Mesothelial cell of epicardium (in vitro differentiated cells): ENCODE measurements at regions not wholly inside any gene's neighbourhood (a gene's known extent, or its start where the extent isn't known, plus 50 kb on each side); places are given as distances from the start of the nearest gene placed in this dataset.
"Not testable (repeated sequence)": the region's sequence is repeated elsewhere in the genome, so short reads cannot be mapped to it uniquely, and the experiment has no call there.

ENCODE experiments used
- DNase-seq, 2 experiments: peaks; one replicate each; pipeline ENCODE4 v3.0.0; 2021; ENCODE audit warnings: low spot score in 2 of 2; ENCODE audit not compliant: unreplicated experiment in 2 of 2
- H3K27ac Mint-ChIP-seq: 2 replicates; pipeline ENCODE4 v1.8.0; 2021; ENCODE audit warnings: mixed read lengths
- H3K27me3 Mint-ChIP-seq: 2 replicates; pipeline ENCODE4 v1.8.0; 2021; ENCODE audit warnings: low read depth, mixed read lengths
- H3K36me3 Mint-ChIP-seq: 2 replicates; pipeline ENCODE4 v1.8.0; 2021; ENCODE audit warnings: mixed read lengths
- H3K4me1 Mint-ChIP-seq: 2 replicates; pipeline ENCODE4 v1.8.0; 2021; ENCODE audit warnings: mixed read lengths
- H3K4me3 Mint-ChIP-seq: 2 replicates; pipeline ENCODE4 v1.8.0; 2021; ENCODE audit warnings: mild to moderate bottlenecking, moderate library complexity, mixed read lengths
- H3K9me3 Mint-ChIP-seq: 2 replicates; pipeline ENCODE4 v1.8.0; 2021; ENCODE audit warnings: mixed read lengths
- TF ChIP-seq, protein P1 (sequence below): fragments of 200-600 bp; sonication (generic); IDR thresholded peaks from one replicate; pipeline ENCODE4 v1.5.0; 2021; ENCODE audit warnings: antibody characterized with exemption; ENCODE audit not compliant: unreplicated experiment

DNA sequence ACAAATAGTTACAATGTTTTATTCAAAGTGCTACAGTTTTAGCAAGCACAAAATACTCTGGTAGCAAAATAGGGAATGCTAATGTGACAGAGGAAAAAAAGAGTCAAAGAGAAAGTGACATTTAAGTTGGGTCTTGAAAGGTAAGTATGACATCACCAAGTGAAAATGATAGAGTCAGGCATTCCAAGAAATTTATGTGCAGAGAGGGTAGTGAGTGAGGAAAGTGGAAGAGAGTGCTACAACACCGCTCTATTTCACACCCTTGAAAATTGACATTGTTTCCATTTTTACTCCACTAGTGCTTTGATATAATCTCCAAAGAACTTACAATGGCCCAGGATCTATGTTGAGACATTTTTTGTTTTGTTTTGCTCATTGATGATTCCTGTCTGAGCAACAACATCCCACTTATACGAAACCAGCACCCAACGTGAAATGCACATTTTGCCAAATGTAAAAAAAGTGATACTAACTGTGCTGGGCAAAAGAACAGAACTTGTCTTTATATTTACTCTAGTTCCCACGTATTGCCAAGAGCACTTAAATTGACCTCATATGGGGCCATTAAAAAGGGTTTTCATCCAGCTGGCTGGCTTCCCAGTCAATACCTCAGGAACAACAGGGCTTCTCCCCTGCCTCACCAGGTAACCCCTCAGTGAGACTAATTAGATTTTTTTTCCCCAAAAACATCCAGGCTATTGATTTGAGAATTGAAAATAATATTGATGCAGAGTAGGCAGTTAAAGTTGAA is 206.3 kb upstream of the NR5A2 start:
- H3K4me3 Mint-ChIP-seq, result no peak overlapping the region
- peaks cover 7% of the 10 kb centered on the region for H3K4me1 Mint-ChIP-seq
- H3K36me3 Mint-ChIP-seq, result no peaks in the 10 kb centered on the region
- TF ChIP-seq, protein P1, sequence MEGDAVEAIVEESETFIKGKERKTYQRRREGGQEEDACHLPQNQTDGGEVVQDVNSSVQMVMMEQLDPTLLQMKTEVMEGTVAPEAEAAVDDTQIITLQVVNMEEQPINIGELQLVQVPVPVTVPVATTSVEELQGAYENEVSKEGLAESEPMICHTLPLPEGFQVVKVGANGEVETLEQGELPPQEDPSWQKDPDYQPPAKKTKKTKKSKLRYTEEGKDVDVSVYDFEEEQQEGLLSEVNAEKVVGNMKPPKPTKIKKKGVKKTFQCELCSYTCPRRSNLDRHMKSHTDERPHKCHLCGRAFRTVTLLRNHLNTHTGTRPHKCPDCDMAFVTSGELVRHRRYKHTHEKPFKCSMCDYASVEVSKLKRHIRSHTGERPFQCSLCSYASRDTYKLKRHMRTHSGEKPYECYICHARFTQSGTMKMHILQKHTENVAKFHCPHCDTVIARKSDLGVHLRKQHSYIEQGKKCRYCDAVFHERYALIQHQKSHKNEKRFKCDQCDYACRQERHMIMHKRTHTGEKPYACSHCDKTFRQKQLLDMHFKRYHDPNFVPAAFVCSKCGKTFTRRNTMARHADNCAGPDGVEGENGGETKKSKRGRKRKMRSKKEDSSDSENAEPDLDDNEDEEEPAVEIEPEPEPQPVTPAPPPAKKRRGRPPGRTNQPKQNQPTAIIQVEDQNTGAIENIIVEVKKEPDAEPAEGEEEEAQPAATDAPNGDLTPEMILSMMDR, result no peak
- no peak overlapping the region for H3K27ac Mint-ChIP-seq
- peaks cover 3% of the 10 kb centered on the region for H3K27me3 Mint-ChIP-seq
- H3K9me3 Mint-ChIP-seq, result peaks cover 6% of the 10 kb centered on the region
- DNase-seq, result no peak

DNA sequence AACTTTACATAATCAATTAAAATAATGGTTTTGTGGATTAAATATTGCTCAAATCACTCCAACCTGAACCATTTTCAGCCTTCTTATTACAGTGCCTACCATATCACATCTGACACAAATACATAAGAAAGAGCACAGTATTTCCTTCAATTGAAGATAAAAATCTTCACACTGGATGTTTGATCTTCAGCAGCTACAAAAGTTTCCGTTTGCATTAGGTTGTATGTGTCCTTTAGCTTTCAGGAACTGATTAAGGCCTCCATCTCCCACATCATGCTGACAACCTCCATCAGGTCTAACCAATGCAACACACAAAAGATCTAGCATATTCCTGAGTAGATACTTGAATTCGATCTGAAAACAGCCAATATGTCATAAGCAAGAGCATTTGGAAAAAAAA is 195.1 kb upstream of the NR5A2 start:
- no peaks in the 10 kb centered on the region for H3K27me3 Mint-ChIP-seq
- peaks cover 22% of the 10 kb centered on the region for H3K9me3 Mint-ChIP-seq
- H3K27ac Mint-ChIP-seq, result no peak overlapping the region
- no peak for DNase-seq
- no peak overlapping the region for H3K4me3 Mint-ChIP-seq
- TF ChIP-seq, protein P1, result no peak
- no peaks in the 10 kb centered on the region for H3K4me1 Mint-ChIP-seq
- H3K36me3 Mint-ChIP-seq, result peaks cover 8% of the 10 kb centered on the region

DNA sequence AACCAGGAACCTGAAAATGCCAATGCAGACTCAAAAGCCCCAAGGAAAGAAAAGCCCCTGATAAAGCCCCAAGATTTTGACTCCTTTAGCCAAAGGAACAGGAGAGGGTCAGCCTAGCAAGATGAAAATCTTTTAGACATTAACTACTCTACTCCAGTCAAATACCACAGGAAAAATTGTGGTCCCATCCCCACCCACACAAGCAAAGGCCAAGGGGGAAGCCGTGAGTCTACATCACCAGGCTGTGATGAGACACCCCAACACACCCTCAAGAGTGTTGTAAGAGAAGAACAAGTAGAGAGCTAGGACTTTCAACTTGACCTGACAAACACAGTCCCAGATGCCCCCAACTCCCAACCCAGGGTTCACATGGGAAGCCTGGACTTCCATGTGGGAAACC is 192.8 kb upstream of the NR5A2 start:
- H3K27me3 Mint-ChIP-seq, result no peaks in the 10 kb centered on the region
- no peaks in the 10 kb centered on the region for H3K4me1 Mint-ChIP-seq
- TF ChIP-seq, protein P1, result no peak
- peaks cover 8% of the 10 kb centered on the region for H3K36me3 Mint-ChIP-seq
- H3K4me3 Mint-ChIP-seq, result no peak overlapping the region
- H3K9me3 Mint-ChIP-seq, result peaks cover 34% of the 10 kb centered on the region
- no peak for DNase-seq
- no peak overlapping the region for H3K27ac Mint-ChIP-seq

DNA sequence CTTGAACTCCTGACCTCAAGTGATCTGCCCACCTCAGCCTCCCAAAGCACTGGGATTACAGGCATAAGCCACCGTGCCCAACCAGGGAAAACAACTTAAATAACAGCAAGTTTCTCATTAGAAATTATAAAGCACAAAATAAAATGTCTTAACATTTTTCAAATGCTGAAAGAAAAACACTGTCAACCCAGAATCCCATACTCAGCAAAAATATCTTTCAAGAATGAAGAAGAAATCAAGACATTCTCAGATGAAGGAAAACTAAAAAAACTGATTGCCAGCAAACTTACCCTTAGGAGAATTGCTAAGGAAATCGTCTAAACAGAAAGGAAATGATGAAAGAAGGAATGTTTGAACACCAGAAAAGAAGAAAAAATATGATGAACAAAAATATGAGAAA is 191.1 kb upstream of the NR5A2 start:
- Mint-ChIP-seq H3K27ac (no peak overlapping the region), H3K4me1 (no peaks in the 10 kb centered on the region), H3K9me3 (peaks cover 34% of the 10 kb centered on the region), H3K4me3 (no peak overlapping the region), H3K27me3 (no peaks in the 10 kb centered on the region), H3K36me3 (peaks cover 8% of the 10 kb centered on the region)
- TF ChIP-seq, protein P1, result no peak
- no peak for DNase-seq

DNA sequence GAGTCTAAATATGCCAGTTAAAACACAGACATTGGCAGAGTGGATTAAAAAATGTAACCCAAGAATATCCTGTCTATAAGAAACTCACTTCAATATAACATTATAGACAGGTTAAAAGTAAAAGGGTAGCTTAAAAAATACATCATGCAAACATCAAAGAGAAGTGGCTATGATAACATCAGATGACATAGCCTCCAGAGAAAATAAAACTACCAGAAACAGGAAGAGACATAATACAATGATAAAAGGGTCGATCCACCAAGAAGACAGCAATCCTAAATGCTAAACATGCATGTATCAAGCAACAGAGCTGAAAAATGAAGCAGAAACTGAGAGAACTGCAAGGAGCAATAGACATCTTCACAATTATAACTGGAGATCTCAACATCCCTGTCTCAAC is 190.2 kb upstream of the NR5A2 start:
- Mint-ChIP-seq H3K27ac (no peak overlapping the region), H3K27me3 (no peaks in the 10 kb centered on the region), H3K9me3 (peaks cover 34% of the 10 kb centered on the region), H3K36me3 (peaks cover 8% of the 10 kb centered on the region), H3K4me1 (no peaks in the 10 kb centered on the region), H3K4me3 (no peak overlapping the region)
- DNase-seq, result no peak
- TF ChIP-seq, protein P1, result no peak

DNA sequence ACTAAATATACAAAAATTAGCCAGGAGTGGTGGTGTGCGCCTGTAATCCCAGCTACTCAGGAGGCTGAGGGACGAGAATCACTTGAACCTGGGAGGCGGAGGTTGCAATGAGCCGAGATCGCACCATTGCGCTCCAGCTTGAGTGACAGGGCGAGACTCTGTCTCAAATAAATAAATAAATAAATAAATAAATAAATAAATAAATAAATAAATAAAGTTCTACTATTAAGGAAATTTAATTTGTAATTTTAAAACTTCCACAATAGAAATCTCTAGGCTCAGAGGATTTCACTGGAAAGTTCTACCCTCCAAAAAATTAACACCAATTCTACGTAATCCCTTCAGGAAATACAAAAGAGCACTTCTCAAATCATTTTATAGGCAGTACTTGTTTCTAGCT is 187.9 kb upstream of the NR5A2 start:
- not testable (repeated sequence) for H3K27me3 Mint-ChIP-seq, H3K4me1 Mint-ChIP-seq, DNase-seq, H3K27ac Mint-ChIP-seq, H3K36me3 Mint-ChIP-seq, H3K4me3 Mint-ChIP-seq
- peaks cover 34% of the 10 kb centered on the region for H3K9me3 Mint-ChIP-seq

DNA sequence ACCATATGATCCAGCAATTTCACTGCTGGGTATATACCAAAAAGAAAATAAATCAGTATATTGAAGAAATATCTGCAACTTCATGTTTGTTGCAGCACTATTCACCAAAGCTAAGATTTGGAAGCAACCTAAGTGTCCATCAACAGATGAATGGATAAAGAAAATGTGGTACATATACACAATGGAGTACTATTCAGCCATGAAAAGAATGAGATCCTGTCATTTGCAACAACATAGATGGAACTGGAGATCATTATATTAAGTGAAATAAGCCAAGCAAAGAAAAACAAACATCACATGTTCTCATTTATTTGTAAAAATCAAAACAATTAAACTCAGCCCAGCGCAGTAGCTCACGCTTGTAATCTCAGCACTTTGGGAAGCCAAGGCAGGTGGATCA is 184.4 kb upstream of the NR5A2 start:
- H3K36me3 Mint-ChIP-seq, H3K4me3 Mint-ChIP-seq, H3K27me3 Mint-ChIP-seq, H3K9me3 Mint-ChIP-seq, H3K4me1 Mint-ChIP-seq, H3K27ac Mint-ChIP-seq, DNase-seq: not testable (repeated sequence)
